NCI-H1417 (cell line): ENCODE measurements at regions not wholly inside any gene's neighbourhood (a gene's known extent, or its start where the extent isn't known, plus 50 kb on each side); places are given as distances from the start of the nearest gene placed in this dataset.
A peak's percentile ranks its signal among the peaks of the same experiment; 100 is the strongest.

ENCODE experiments used
- DNase-seq, 3 experiments: peaks; one replicate each; lab custom pipeline; 2025; lab: John Stamatoyannopoulos, UW

DNA sequence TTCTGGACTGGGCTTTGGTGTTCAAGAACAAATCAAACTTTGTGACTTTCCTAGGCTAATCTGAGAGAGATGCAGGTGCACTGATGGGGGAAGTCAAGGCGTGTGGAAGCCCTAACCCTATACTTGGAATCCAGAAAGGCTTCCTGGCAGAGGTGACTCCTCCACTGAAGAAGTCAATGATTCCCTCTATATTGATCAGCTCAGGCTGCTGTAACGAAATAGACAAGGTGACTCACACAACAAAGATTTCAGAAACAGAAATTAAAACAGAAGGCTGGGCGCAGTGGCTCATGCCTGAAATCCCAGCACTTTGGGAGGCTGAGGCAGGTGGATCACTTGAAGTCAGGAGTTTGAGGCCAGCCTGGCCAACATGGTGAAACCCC is 69.6 kb upstream of the GGTA1 start:
- DNase-seq, result no peak

DNA sequence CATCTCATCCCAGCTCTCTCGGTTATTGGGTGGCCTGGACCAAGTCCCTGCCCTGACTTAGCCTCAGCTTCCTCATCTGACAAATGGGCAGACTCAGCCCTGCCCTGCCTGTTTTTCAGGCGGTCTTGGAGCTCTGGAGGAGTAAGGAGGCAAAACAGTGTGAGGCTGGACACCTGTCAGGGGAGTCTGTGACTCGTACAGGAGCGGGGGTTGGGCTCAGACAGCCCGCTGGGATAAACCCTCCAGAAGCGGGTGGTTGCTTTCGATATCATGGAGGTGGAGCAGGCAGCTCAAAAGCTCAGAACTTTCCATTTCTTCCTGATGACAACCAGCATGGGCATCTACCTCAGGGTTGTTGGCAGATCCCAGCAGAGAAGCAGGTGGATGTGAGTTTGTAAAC is 72.9 kb upstream of the GGTA1 start:
- no peak for DNase-seq

GRCh38 chr9:121573717-121574485 is 74.3 kb upstream of the GGTA1 start:
- DNase-seq, result peak in 2 of 3 experiments; percentile 35 to 54

- peak in 1 of 3 experiments; percentile 14 for DNase-seq
Measured at GRCh38 chr9:121574774-121575519, 75.3 kb upstream of the GGTA1 start.

DNA sequence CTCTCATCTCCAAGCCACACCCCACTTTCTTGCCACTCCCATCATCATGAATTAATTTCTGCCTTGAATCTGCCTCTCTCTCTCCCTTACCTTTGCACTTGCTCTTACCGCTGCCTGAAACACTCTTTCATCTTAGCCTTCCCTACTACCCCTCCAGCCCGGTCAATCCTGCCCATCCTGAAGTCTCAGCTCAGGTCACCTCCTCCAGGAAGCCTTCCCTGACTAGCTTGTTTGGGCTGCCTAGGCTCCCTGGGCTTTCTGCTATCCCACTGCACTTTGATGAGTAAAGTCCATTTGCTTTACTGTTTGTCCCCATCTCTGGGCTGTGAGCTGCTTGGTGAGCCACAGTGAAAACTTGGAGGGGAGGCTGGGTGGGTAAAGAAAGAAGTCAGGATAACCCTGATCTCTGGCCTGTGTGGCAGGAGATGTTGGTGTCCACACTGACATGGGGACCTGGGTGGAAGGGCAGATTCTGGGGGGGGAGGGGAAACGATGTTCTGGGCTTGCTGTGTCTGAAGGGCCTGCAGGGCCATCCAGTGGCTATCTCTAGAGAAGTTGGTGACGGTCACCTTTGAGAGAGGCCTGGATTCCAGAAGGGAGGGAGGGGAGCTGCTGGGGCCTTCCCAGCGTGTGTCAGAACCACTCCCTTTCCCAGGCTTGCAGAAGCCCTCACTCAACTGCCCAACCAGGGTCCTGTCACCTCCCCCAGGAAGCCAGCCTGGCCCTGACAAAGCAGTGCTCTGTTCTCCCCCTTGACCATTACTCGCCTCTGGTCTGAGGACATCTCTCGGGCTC is 75.0 kb upstream of the DAB2IP start:
- no peak for DNase-seq

- DNase-seq, result no peak
Measured at GRCh38 chr9:121577166-121577565, 74.3 kb upstream of the DAB2IP start.

- DNase-seq, result no peak
Measured at GRCh38 chr9:121577572-121577971, 73.9 kb upstream of the DAB2IP start.

GRCh38 chr9:121581786-121582600 is 69.4 kb upstream of the DAB2IP start:
- peak in 1 of 3 experiments; percentile 39 for DNase-seq

- no peak for DNase-seq
Measured at GRCh38 chr9:121582641-121583040, 68.8 kb upstream of the DAB2IP start.

DNA sequence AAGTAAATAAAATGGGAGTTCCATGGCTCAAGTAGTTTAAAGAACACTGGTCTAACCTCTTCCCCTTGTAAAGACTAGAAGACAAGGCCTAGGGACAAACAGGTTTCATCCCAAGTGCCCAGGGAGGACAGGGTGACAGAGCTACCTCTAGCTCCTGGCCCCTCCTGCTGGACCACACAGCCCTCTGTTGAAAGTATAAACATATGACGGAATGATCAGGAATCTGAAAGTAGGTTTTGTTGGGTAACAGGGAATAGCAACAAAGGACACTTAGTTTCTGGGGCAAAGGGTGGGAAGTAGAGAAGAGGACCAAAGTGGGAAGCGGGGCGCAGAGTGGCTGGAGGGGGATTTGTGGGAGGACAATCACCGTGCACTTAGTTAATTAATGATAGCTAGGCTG is 67.0 kb upstream of the DAB2IP start:
- DNase-seq, result no peak

DNA sequence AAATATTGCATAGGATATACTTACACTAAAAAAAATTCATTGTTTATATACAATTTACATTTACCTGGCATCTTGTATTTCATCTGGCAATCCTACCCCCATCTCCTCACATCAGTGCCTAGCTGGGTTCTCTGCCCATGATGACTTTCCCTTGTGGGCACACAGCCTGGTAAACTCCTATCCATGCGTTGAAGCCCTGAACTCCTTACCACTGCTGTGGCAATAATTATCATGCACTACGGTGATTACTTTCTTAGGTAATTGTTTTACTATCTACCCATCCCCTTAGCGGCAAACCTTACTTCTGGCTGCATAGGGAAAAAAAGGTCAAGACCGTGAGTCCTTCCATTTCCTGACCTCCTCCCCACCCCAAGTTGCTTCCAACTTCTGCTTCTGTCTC is 63.6 kb upstream of the DAB2IP start:
- DNase-seq, result no peak

- no peak for DNase-seq
Measured at GRCh38 chr9:121589986-121590385, 61.4 kb upstream of the DAB2IP start.

DNA sequence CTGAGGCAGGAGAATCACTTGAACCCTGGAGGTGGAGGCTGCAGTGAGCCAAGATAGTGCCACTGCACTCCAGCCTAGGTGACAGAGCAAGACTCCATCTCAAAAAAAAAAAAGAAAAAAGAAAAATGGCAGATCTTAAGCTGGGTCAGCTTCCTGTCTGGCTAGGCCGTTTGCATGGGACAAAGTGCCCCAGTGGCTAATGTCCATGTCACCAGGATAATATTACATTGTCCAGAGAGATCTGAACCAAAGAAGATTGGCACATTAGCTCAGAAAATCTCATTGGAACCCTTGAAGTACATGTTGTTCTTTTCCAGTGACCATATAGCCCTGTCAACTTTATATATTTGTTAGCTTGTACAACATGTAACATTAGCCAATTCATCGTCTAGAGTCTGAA is 59.2 kb upstream of the DAB2IP start:
- no peak for DNase-seq

DNA sequence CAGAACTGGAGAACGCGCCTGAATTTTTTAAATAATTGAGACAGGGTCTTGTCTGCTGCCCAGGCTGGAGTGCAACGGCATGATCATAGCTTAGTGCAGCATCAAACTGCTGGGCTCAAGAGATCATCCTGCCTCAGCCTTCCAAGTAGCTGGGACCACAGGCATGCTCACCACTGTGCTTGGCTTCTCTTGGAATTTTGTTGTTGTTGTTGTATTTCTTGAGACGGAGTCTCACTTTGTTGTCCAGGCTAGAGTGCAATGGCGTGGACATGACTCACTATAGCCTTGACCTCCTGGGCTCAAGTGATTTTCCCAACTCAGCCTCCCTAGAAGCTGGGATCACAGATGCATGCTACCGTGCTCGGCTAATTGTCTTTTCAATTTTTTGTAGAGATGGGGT is 58.4 kb upstream of the DAB2IP start:
- DNase-seq, result no peak

- no peak for DNase-seq
Measured at GRCh38 chr9:121596515-121596914, 54.9 kb upstream of the DAB2IP start.

DNA sequence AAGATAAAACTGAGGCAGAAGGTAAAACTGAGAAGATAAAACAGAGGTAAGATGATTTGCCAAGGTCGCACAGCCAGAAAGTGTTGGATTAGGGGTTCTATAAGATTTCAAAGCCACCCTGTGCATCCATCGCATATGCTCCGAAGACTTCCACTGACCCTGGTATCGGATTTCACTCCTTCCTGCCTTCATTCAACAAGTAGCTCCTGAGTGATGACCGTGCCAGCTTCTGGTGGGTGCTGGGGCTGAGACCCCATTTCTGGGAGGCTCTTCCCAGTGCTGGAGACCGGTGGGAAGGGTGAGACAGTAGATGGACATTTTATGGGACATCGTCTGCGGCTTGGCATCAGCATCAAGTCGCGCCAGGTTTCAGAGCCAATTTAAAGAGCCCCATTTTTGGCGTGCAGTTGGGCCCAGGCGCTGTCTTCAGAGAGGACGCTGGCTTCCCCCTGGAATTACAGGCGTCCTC is 53.7 kb upstream of the DAB2IP start:
- DNase-seq, result no peak

GRCh38 chr9:121598167-121598964 is 53.1 kb upstream of the DAB2IP start:
- DNase-seq, result no peak

- peak; percentile 0 to 65 (median 61) for DNase-seq
Measured at GRCh38 chr9:121598965-121599871, 52.2 kb upstream of the DAB2IP start.

DNA sequence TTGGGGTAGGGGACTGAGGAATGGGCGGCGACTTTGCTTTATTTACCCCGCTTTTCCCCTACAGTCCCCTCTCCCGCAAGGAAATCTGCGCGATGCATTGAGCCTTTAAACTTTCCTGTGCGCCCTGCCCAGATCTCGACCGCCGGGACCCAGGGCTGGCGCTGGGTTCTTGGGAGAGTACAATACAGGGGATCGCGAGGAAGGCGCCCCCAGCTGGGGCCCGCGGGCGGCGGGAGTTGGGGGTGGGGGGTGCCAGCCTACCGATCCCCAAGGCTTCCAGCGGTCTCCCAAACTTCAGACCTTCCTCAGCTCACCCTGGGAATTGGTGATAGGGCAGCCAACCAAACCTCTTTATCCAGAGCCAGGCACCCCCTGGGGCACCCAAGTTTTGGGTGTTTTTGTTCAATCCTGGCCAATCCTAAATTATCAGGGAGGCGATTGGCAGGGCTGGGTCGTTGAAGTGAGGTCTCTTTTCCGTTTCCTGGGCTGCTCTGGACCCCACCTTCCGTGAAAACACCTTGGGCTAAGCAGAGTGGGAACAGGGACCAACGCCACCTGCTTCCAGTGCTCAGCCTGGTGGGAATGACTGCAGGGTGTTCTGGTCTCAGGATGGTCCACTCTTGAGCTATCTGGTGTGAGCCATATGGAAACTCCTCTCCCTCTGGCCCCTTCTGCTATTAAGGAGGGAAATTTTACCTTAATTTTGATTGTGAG is 51.4 kb upstream of the DAB2IP start:
- DNase-seq, result peak in 2 of 3 experiments; percentile 43 to 55
